ENCODE measurements at regions not wholly inside any gene's neighbourhood (a gene's known extent, or its start where the extent isn't known, plus 50 kb on each side); places are given as distances from the start of the nearest gene placed in this dataset.

- intact Hi-C loops (cut with DNase I): no loop called here
- no peaks in the 10 kb centered on the region for H3K36me3 ChIP-seq
- H3K27ac ChIP-seq: no peak overlapping the region
- TF ChIP-seq CTCF (IDR thresholded peaks at IDR 0.05): no peak
- H3K9me3 ChIP-seq: no peaks in the 10 kb centered on the region
- ATAC-seq (no peak), DNase-seq (no peak)
- H3K27me3 ChIP-seq: peaks cover 0 to 25% (median 0%) of the 10 kb centered on the region in 7 donors
- no peaks in the 10 kb centered on the region for H3K4me1 ChIP-seq
- 45 to 63% methylated on average over 4 of the region's 4 CpGs for WGBS, 2 donors
- no peak overlapping the region for H3K4me3 ChIP-seq
Measured at GRCh38 chr19:28456252-28456651, 756.7 kb downstream of the UQCRFS1 start.

- WGBS, 2 donors: 60 to 65% methylated on average over 3 of the region's 3 CpGs
- intact Hi-C loops (cut with DNase I): no loop called here
- H3K36me3 ChIP-seq: no peaks in the 10 kb centered on the region
- no peaks in the 10 kb centered on the region for H3K4me1 ChIP-seq
- no peak overlapping the region for H3K27ac ChIP-seq
- no peaks in the 10 kb centered on the region for H3K9me3 ChIP-seq
- ATAC-seq (no peak), DNase-seq (no peak)
- TF ChIP-seq CTCF (IDR thresholded peaks at IDR 0.05): no peak
- H3K4me3 ChIP-seq: no peak overlapping the region
- peaks cover 0 to 20% (median 0%) of the 10 kb centered on the region in 7 donors for H3K27me3 ChIP-seq
Measured at GRCh38 chr19:28454083-28454482, 758.9 kb downstream of the UQCRFS1 start.

GRCh38 chr19:28453420-28453819 lies 759.5 kb downstream of the UQCRFS1 start:
- no peak for TF ChIP-seq CTCF (IDR thresholded peaks at IDR 0.05)
- DNase-seq: no peak
- Histone ChIP-seq H3K36me3 (no peaks in the 10 kb centered on the region), H3K9me3 (no peaks in the 10 kb centered on the region), H3K4me1 (no peaks in the 10 kb centered on the region), H3K27me3 (peaks cover 0 to 14% (median 0%) of the 10 kb centered on the region in 7 donors), H3K27ac (no peak overlapping the region), H3K4me3 (no peak overlapping the region)
- intact Hi-C loops (cut with DNase I): no loop called here
- ATAC-seq: no peak
- 91% methylated on average over 9 of the region's 9 CpGs for WGBS, 2 donors

GRCh38 chr19:28449803-28450202 lies 763.1 kb downstream of the UQCRFS1 start:
- 77 to 85% methylated on average over 1 of the region's 1 CpG for WGBS, 2 donors
- Histone ChIP-seq H3K36me3 (no peaks in the 10 kb centered on the region), H3K27ac (no peak overlapping the region), H3K9me3 (no peaks in the 10 kb centered on the region), H3K4me3 (no peak overlapping the region), H3K4me1 (no peaks in the 10 kb centered on the region), H3K27me3 (peaks cover 0 to 7% (median 0%) of the 10 kb centered on the region in 7 donors)
- no peak for TF ChIP-seq CTCF (IDR thresholded peaks at IDR 0.05)
- ATAC-seq (no peak), DNase-seq (no peak)
- intact Hi-C loops (cut with DNase I): no loop called here

All from heart right ventricle (tissue), 16 donors.